ENCODE measurements at regions not wholly inside any gene's neighbourhood (a gene's known extent, or its start where the extent isn't known, plus 50 kb on each side); places are given as distances from the start of the nearest gene placed in this dataset.

GRCh38 chr18:51952844-51953243 lies 387.2 kb upstream of the DCC start:
- Histone ChIP-seq H3K14ac (ENCODE audit: insufficient read depth, low read length) (no peak overlapping the region), H3K56ac (ENCODE audit: insufficient read length, low read depth, low read length) (no peak overlapping the region), H3K27me3 (ENCODE audit: insufficient read depth, low read length) (no peaks in the 10 kb centered on the region), H3K4me1 (ENCODE audit: insufficient read depth, low read length) (no peaks in the 10 kb centered on the region), H2AFZ (ENCODE audit: low read length) (no peak overlapping the region), H3K79me2 (ENCODE audit: insufficient read depth, low read length) (no peaks in the 10 kb centered on the region), H2BK20ac (ENCODE audit: low read depth, low read length, poor library complexity, severe bottlenecking) (no peak overlapping the region), H3K23me2 (ENCODE audit: insufficient read length, low read depth, low read length, poor library complexity, severe bottlenecking) (no peaks in the 10 kb centered on the region), H2BK12ac (ENCODE audit: insufficient read length, low read depth, low read length) (no peak overlapping the region), H3T11ph (ENCODE audit: low read length) (no peak overlapping the region), H2BK120ac (ENCODE audit: low read depth, low read length, poor library complexity, severe bottlenecking) (no peak overlapping the region), H3K18ac (ENCODE audit: insufficient read length, low read depth, low read length) (no peak overlapping the region), H4K91ac (ENCODE audit: insufficient read length, low read depth, low read length) (no peak overlapping the region), H3K27ac (ENCODE audit: insufficient read length, low read depth, low read length) (no peak overlapping the region), H4K20me1 (ENCODE audit: control insufficient read depth, insufficient read depth, insufficient read length) (no peaks in the 10 kb centered on the region), H3K9me3 (ENCODE audit: control insufficient read depth, low read depth, low read length) (no peaks in the 10 kb centered on the region), H2BK15ac (ENCODE audit: low read depth, low read length) (no peak overlapping the region), H4K8ac (replicated peaks; ENCODE audit: insufficient read length, low read depth, low read length) (no peak overlapping the region), H3K4ac (ENCODE audit: low read depth, low read length) (no peak overlapping the region), H2AK5ac (ENCODE audit: insufficient read length, low read length) (no peak overlapping the region), H3K4me2 (ENCODE audit: insufficient read depth, insufficient read length, low read length) (no peak overlapping the region), H3K9ac (ENCODE audit: extremely low read depth, insufficient read length, low read length) (no peak overlapping the region), H4K5ac (ENCODE audit: insufficient read length, low read depth, low read length) (no peak overlapping the region), H3K79me1 (ENCODE audit: insufficient read depth, low read depth, low read length, poor library complexity, severe bottlenecking) (no peaks in the 10 kb centered on the region), H2BK5ac (ENCODE audit: insufficient read length, low read length) (no peak overlapping the region), H3K23ac (ENCODE audit: insufficient read length, low read depth, low read length) (no peak overlapping the region)
- no peak for DNase-seq
- Mint-ChIP-seq H3K9me3 (peaks cover 0 to 3% of the 10 kb centered on the region in 2 experiments; a peak in 3 of 5 replicates), H3K4me1 (peaks cover 2 to 3% of the 10 kb centered on the region in 2 experiments; a peak in 2 of 4 replicates), H3K36me3 (ENCODE audit: insufficient read depth in 1 of 3, low read depth in 3 of 3) (no peaks in the 10 kb centered on the region), H3K4me3 (no peak overlapping the region), H3K27me3 (ENCODE audit: low read depth) (no peaks in the 10 kb centered on the region), H3K27ac (no peak overlapping the region)
- TF ChIP-seq CTCF (conservative IDR thresholded peaks at IDR 0.05), result no peak
- WGBS (ENCODE audit: extremely low coverage, insufficient read length, low lambda C conversion rate), result no CpG with 5 or more reads among the region's 2 CpGs
